GM23338 (cell line): ENCODE measurements at regions not wholly inside any gene's neighbourhood (a gene's known extent, or its start where the extent isn't known, plus 50 kb on each side); places are given as distances from the start of the nearest gene placed in this dataset.

ENCODE experiments used
- CREB1 ChIP-seq: fragments of 250-450 bp; sonication (Bioruptor Pico); IDR thresholded peaks from 2 replicates; pipeline ENCODE4 v1.5.0; 2020; ENCODE audit warnings: low read depth, mild to moderate bottlenecking, moderate library complexity
- CTCF ChIP-seq, 2 experiments: fragments of 200-600 bp in 1 of 2; sonication (generic) in 1 of 2; conservative IDR thresholded peaks; 2 replicates each; pipeline versions ENCODE4 v1.5.1 to v1.6.1; 2016 to 2017; ENCODE audit warnings: antibody characterized with exemption in 2 of 2, low read depth in 2 of 2, mild to moderate bottlenecking in 2 of 2, moderate library complexity in 1 of 2
- ETS1 ChIP-seq: IDR thresholded peaks from 2 replicates; pipeline ENCODE4 v1.6.1; 2016; ENCODE audit warnings: antibody characterized with exemption
- EZH2 ChIP-seq: fragments of 200-600 bp; sonication (generic); IDR thresholded peaks from one replicate; pipeline ENCODE4 v1.8.0; 2017; ENCODE audit warnings: antibody characterized with exemption, mild to moderate bottlenecking, low read depth; ENCODE audit not compliant: unreplicated experiment
- EZH2phosphoT487 ChIP-seq: fragments of 200-600 bp; sonication (generic); IDR thresholded peaks from one replicate; pipeline ENCODE4 v1.8.1; 2018; ENCODE audit warnings: antibody characterized with exemption; ENCODE audit not compliant: unreplicated experiment
- JUNB ChIP-seq: IDR thresholded peaks from one replicate; pipeline ENCODE4 v1.6.1; 2016; ENCODE audit warnings: antibody characterized with exemption; ENCODE audit not compliant: unreplicated experiment
- NANOG ChIP-seq: IDR thresholded peaks from 2 replicates; pipeline ENCODE4 v1.6.1; 2016; ENCODE audit warnings: antibody characterized with exemption, borderline replicate concordance
- POLR2AphosphoS5 ChIP-seq: IDR thresholded peaks from 2 replicates; pipeline ENCODE4 v1.6.1; 2016; ENCODE audit warnings: antibody characterized with exemption, low read depth
- REST ChIP-seq: IDR thresholded peaks from one replicate; pipeline ENCODE4 v1.6.1; 2018; ENCODE audit warnings: antibody characterized with exemption; ENCODE audit not compliant: unreplicated experiment
- ZNF331 ChIP-seq: fragments of 250-450 bp; sonication (Bioruptor Pico); IDR thresholded peaks from 2 replicates; pipeline ENCODE4 v1.5.0; 2020; ENCODE audit warnings: low read depth, mild to moderate bottlenecking, moderate library complexity

GRCh38 chr6:141758430-141758829 lies 374.3 kb upstream of the GJE1 start:
- TF ChIP-seq CTCF (conservative IDR thresholded peaks at IDR 0.05; ENCODE audit: low read depth in 2 of 2) (no peak), EZH2 (no peak), POLR2AphosphoS5 (no peak), EZH2phosphoT487 (no peak), REST (no peak), CREB1 (CRISPR knock-in tag) (no peak), JUNB (no peak), ZNF331 (CRISPR knock-in tag) (no peak), NANOG (no peak), ETS1 (no peak)
